ENCODE measurements at regions not wholly inside any gene's neighbourhood (a gene's known extent, or its start where the extent isn't known, plus 50 kb on each side); places are given as distances from the start of the nearest gene placed in this dataset.

- intact Hi-C loops (cut with DNase I; ENCODE audit: low total_unique reads), result no loop called here
- Histone ChIP-seq H3K9me3 (no peaks in the 10 kb centered on the region), H3K27ac (no peak overlapping the region), H3K4me3 (no peak overlapping the region), H3K27me3 (no peaks in the 10 kb centered on the region), H3K4me1 (no peaks in the 10 kb centered on the region), H3K36me3 (no peaks in the 10 kb centered on the region)
- TF ChIP-seq POLR2A (IDR thresholded peaks at IDR 0.05) (no peak), CTCF (IDR thresholded peaks at IDR 0.05) (no peak), EP300 (IDR thresholded peaks at IDR 0.05) (no peak), POLR2AphosphoS5 (IDR thresholded peaks at IDR 0.05) (no peak)
- DNase-seq, result no peak
- WGBS, 5 donors, result 82 to 100% (median 88%) methylated on average over 1 of the region's 1 CpG
These were observed 121.1 kb upstream of the ACP3 start for GRCh38 chr3:132196113-132196512.

- no peak overlapping the region for H3K4me3 ChIP-seq
- no peaks in the 10 kb centered on the region for H3K9me3 ChIP-seq
- intact Hi-C loops (cut with DNase I; ENCODE audit: low total_unique reads), result no loop called here
- no peaks in the 10 kb centered on the region for H3K36me3 ChIP-seq
- no peaks in the 10 kb centered on the region for H3K27me3 ChIP-seq
- no peak overlapping the region for H3K27ac ChIP-seq
- no peak for TF ChIP-seq POLR2A (IDR thresholded peaks at IDR 0.05)
- no peak for TF ChIP-seq EP300 (IDR thresholded peaks at IDR 0.05)
- no peak for TF ChIP-seq POLR2AphosphoS5 (IDR thresholded peaks at IDR 0.05)
- TF ChIP-seq CTCF (IDR thresholded peaks at IDR 0.05), result no peak
- no peak for DNase-seq
- no peaks in the 10 kb centered on the region for H3K4me1 ChIP-seq
These were observed 118.7 kb upstream of the ACP3 start for GRCh38 chr3:132198516-132198915.

- TF ChIP-seq POLR2AphosphoS5 (IDR thresholded peaks at IDR 0.05), result no peak
- TF ChIP-seq POLR2A (IDR thresholded peaks at IDR 0.05), result no peak
- TF ChIP-seq EP300 (IDR thresholded peaks at IDR 0.05), result no peak
- no peak for TF ChIP-seq CTCF (IDR thresholded peaks at IDR 0.05)
- 59 to 68% (median 64%) methylated on average over 1 of the region's 1 CpG for WGBS, 5 donors
- Histone ChIP-seq H3K4me1 (no peaks in the 10 kb centered on the region), H3K27ac (no peak overlapping the region), H3K4me3 (no peak overlapping the region), H3K36me3 (no peaks in the 10 kb centered on the region), H3K27me3 (no peaks in the 10 kb centered on the region), H3K9me3 (no peaks in the 10 kb centered on the region)
- intact Hi-C loops (cut with DNase I; ENCODE audit: low total_unique reads), result no loop called here
- DNase-seq, result no peak
These were observed 117.8 kb upstream of the ACP3 start for GRCh38 chr3:132199451-132199850.

GRCh38 chr3:132202586-132202985 lies 114.6 kb upstream of the ACP3 start:
- no peaks in the 10 kb centered on the region for H3K36me3 ChIP-seq
- 83 to 100% (median 92%) methylated on average over 3 of the region's 3 CpGs for WGBS, 5 donors
- no peaks in the 10 kb centered on the region for H3K4me1 ChIP-seq
- H3K9me3 ChIP-seq, result no peaks in the 10 kb centered on the region
- intact Hi-C loops (cut with DNase I; ENCODE audit: low total_unique reads), result no loop called here
- H3K4me3 ChIP-seq, result no peak overlapping the region
- no peak for DNase-seq
- H3K27me3 ChIP-seq, result no peaks in the 10 kb centered on the region
- TF ChIP-seq CTCF (IDR thresholded peaks at IDR 0.05), result no peak
- no peak for TF ChIP-seq POLR2A (IDR thresholded peaks at IDR 0.05)
- TF ChIP-seq POLR2AphosphoS5 (IDR thresholded peaks at IDR 0.05), result no peak
- no peak for TF ChIP-seq EP300 (IDR thresholded peaks at IDR 0.05)
- H3K27ac ChIP-seq, result no peak overlapping the region

Data from stomach (tissue), 8 donors.